Bronchial epithelial cell (primary cell): ENCODE measurements at regions not wholly inside any gene's neighbourhood (a gene's known extent, or its start where the extent isn't known, plus 50 kb on each side); places are given as distances from the start of the nearest gene placed in this dataset.
"Not testable (repeated sequence)": the region's sequence is repeated elsewhere in the genome, so short reads cannot be mapped to it uniquely, and the experiment has no call there.

ENCODE experiments used
- DNase-seq: peaks from one replicate; pipeline ENCODE4 v3.0.0-alpha.2; 2010; ENCODE audit warnings: low read depth
- FAIRE-seq: peaks from 2 replicates; lab custom pipeline; 2011; peaks lifted over from hg19 to GRCh38; lab: Jason Lieb, UNC
- H3K27me3 ChIP-seq: 2 replicates; pipeline ENCODE4 v1.5.1; 2011; ENCODE audit warnings: low read length; ENCODE audit not compliant: control insufficient read depth, insufficient read depth
- H3K36me3 ChIP-seq: 2 replicates; pipeline ENCODE4 v1.5.1; 2011; ENCODE audit warnings: low read length; ENCODE audit not compliant: control insufficient read depth, insufficient read depth
- H3K4me3 ChIP-seq: 2 replicates; pipeline ENCODE4 v1.5.1; 2011; ENCODE audit warnings: mild to moderate bottlenecking, low read depth, low read length, control low read depth
- CTCF ChIP-seq: IDR thresholded peaks from 2 replicates; pipeline ENCODE4 v1.5.1; 2011; ENCODE audit warnings: mild to moderate bottlenecking, moderate library complexity, low read length, control low read depth, inconsistent platforms; ENCODE audit not compliant: insufficient read depth, severe bottlenecking

- H3K36me3 ChIP-seq, result no peaks in the 10 kb centered on the region
- H3K27me3 ChIP-seq, result no peaks in the 10 kb centered on the region
- no peak for TF ChIP-seq CTCF
- FAIRE-seq, result no peak
- no peak overlapping the region for H3K4me3 ChIP-seq
- DNase-seq, result no peak
Measured at GRCh38 chr3:105976196-105976595, 107.4 kb upstream of the CBLB start.

- DNase-seq, result no peak
- Histone ChIP-seq H3K27me3 (no peaks in the 10 kb centered on the region), H3K4me3 (no peak overlapping the region), H3K36me3 (no peaks in the 10 kb centered on the region)
- no peak for FAIRE-seq
- no peak for TF ChIP-seq CTCF
Measured at GRCh38 chr3:105979961-105980360, 111.1 kb upstream of the CBLB start.

GRCh38 chr3:105982207-105982606, 113.4 kb upstream of the CBLB start:
- no peak overlapping the region for H3K4me3 ChIP-seq
- no peaks in the 10 kb centered on the region for H3K36me3 ChIP-seq
- DNase-seq (no peak), FAIRE-seq (no peak)
- TF ChIP-seq CTCF, result no peak
- no peaks in the 10 kb centered on the region for H3K27me3 ChIP-seq

GRCh38 chr3:105984837-105985236, 116.0 kb upstream of the CBLB start:
- no peak for DNase-seq
- Histone ChIP-seq H3K27me3 (no peaks in the 10 kb centered on the region), H3K36me3 (no peaks in the 10 kb centered on the region), H3K4me3 (no peak overlapping the region)
- no peak for FAIRE-seq
- TF ChIP-seq CTCF, result no peak

- not testable (repeated sequence) for H3K36me3 ChIP-seq, DNase-seq, H3K27me3 ChIP-seq, H3K4me3 ChIP-seq, FAIRE-seq
Measured at GRCh38 chr3:105986343-105986742, 117.5 kb upstream of the CBLB start.

- DNase-seq, result no peak
- no peaks in the 10 kb centered on the region for H3K27me3 ChIP-seq
- no peak for FAIRE-seq
- TF ChIP-seq CTCF, result no peak
- no peak overlapping the region for H3K4me3 ChIP-seq
- no peaks in the 10 kb centered on the region for H3K36me3 ChIP-seq
Measured at GRCh38 chr3:105987809-105988208, 119.0 kb upstream of the CBLB start.
